Uterus (tissue), 3 donors: ENCODE measurements at regions not wholly inside any gene's neighbourhood (a gene's known extent, or its start where the extent isn't known, plus 50 kb on each side); places are given as distances from the start of the nearest gene placed in this dataset.
"Not testable (repeated sequence)": the region's sequence is repeated elsewhere in the genome, so short reads cannot be mapped to it uniquely, and the experiment has no call there.

ENCODE experiments used
- DNase-seq, 2 donors: peaks; one replicate each; pipeline ENCODE4 v3.0.0-alpha.2; 2019 to 2020
- H3K27ac ChIP-seq, 2 donors: fragments of 200-600 bp; sonication (generic); 1 replicate in 1 of 2; 2 replicates in 1 of 2; pipeline ENCODE4 v1.5.1; 2016 to 2018
- H3K27me3 ChIP-seq, 2 donors: fragments of 200-600 bp; sonication (generic); one replicate each; pipeline ENCODE4 v1.5.1; 2018 to 2019; ENCODE audit warnings: control low read depth in 1 of 2
- H3K36me3 ChIP-seq, 2 donors: fragments of 200-600 bp; sonication (generic); one replicate each; pipeline ENCODE4 v1.5.1; 2019; ENCODE audit warnings: control low read depth in 1 of 2
- H3K4me1 ChIP-seq, 2 donors: fragments of 200-600 bp; sonication (generic); one replicate each; pipeline ENCODE4 v1.5.1; 2018 to 2019; ENCODE audit warnings: control low read depth in 1 of 2
- H3K4me3 ChIP-seq, 2 donors: fragments of 200-600 bp; sonication (generic); 1 replicate in 1 of 2; 2 replicates in 1 of 2; pipeline ENCODE4 v1.5.1; 2018 to 2019; ENCODE audit warnings: mild to moderate bottlenecking in 1 of 2
- H3K9me3 ChIP-seq, 2 donors: fragments of 200-600 bp; sonication (generic); one replicate each; pipeline ENCODE4 v1.5.1; 2019; ENCODE audit warnings: control low read depth in 1 of 2
- CTCF ChIP-seq, 4 experiments: fragments of 200-600 bp in 2 of 4; fragments of 450-650 bp in 2 of 4; sonication (generic) in 2 of 4; IDR thresholded peaks; one replicate each; pipeline ENCODE4 v1.5.1; 2016 to 2019; ENCODE audit warnings: antibody characterized with exemption in 4 of 4, mild to moderate bottlenecking in 2 of 4, moderate library complexity in 1 of 4
- POLR2A ChIP-seq, 2 donors: fragments of 450-650 bp; IDR thresholded peaks; one replicate each; pipeline ENCODE4 v1.6.1; 2016; ENCODE audit warnings: antibody characterized with exemption in 2 of 2, mild to moderate bottlenecking in 1 of 2, moderate library complexity in 1 of 2
- intact Hi-C: fragments of 100-400 bp; cut with DNase I; formaldehyde crosslinking; loops from one replicate; pipeline ENCODE4 v1.15.1; 2023; ENCODE audit warnings: low total_unique reads
- donor health status: DM: yes; HTN: yes; CAD: no.

DNA sequence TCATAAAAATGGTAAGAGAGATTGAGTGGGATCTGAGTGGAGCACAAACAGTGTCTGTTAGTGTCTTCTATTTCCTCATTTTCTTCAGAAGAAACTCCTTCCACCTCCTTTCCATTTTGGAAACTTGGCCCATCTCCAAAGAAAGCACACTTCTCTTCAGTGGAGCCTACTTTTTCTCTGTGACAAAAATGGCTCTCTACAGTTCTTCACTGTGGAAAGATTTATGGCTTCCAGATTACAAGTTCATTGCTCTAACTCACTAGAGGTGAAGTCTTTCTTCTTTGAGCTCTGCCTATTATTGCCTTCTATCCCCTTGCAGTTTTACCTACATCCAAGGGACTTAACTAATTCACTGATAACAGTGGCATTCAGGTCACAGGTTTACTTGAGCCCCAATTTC, 325.8 kb downstream of the ANTXR2 start:
- Histone ChIP-seq H3K36me3 (no peaks in the 10 kb centered on the region), H3K4me3 (no peak overlapping the region), H3K27me3 (no peaks in the 10 kb centered on the region), H3K9me3 (no peaks in the 10 kb centered on the region), H3K27ac (no peak overlapping the region), H3K4me1 (no peaks in the 10 kb centered on the region)
- DNase-seq, result no peak
- intact Hi-C loops, result no loop called here
- no peak for TF ChIP-seq CTCF (IDR thresholded peaks at IDR 0.05)
- TF ChIP-seq POLR2A (IDR thresholded peaks at IDR 0.05), result no peak

GRCh38 chr4:79743014-79743413, 330.0 kb downstream of the ANTXR2 start:
- Histone ChIP-seq H3K27me3 (no peaks in the 10 kb centered on the region), H3K9me3 (no peaks in the 10 kb centered on the region), H3K36me3 (no peaks in the 10 kb centered on the region), H3K4me1 (no peaks in the 10 kb centered on the region), H3K4me3 (no peak overlapping the region), H3K27ac (no peak overlapping the region)
- intact Hi-C loops, result no loop called here
- TF ChIP-seq POLR2A (IDR thresholded peaks at IDR 0.05), result no peak
- no peak for DNase-seq

GRCh38 chr4:79739912-79740311, 331.9 kb upstream of the GK2 start:
- Histone ChIP-seq H3K27ac (no peak overlapping the region), H3K36me3 (no peaks in the 10 kb centered on the region), H3K4me3 (no peak overlapping the region), H3K4me1 (no peaks in the 10 kb centered on the region), H3K9me3 (no peaks in the 10 kb centered on the region), H3K27me3 (no peaks in the 10 kb centered on the region)
- no peak for TF ChIP-seq POLR2A (IDR thresholded peaks at IDR 0.05)
- no peak for TF ChIP-seq CTCF (IDR thresholded peaks at IDR 0.05)
- no peak for DNase-seq
- intact Hi-C loops, result no loop called here

- Histone ChIP-seq H3K4me1 (no peaks in the 10 kb centered on the region), H3K27me3 (no peaks in the 10 kb centered on the region), H3K9me3 (no peaks in the 10 kb centered on the region), H3K36me3 (no peaks in the 10 kb centered on the region), H3K27ac (no peak overlapping the region), H3K4me3 (no peak overlapping the region)
- no peak for DNase-seq
- TF ChIP-seq POLR2A (IDR thresholded peaks at IDR 0.05) (no peak), CTCF (IDR thresholded peaks at IDR 0.05) (no peak)
- intact Hi-C loops, result no loop called here
Measured at GRCh38 chr4:79723507-79723906, 315.5 kb upstream of the GK2 start.

GRCh38 chr4:79700356-79700755, 292.3 kb upstream of the GK2 start:
- H3K36me3 ChIP-seq, result no peaks in the 10 kb centered on the region
- H3K4me3 ChIP-seq, result no peak overlapping the region
- H3K4me1 ChIP-seq, result no peaks in the 10 kb centered on the region
- H3K27me3 ChIP-seq, result no peaks in the 10 kb centered on the region
- DNase-seq, result no peak
- intact Hi-C loops, result no loop called here
- no peak for TF ChIP-seq POLR2A (IDR thresholded peaks at IDR 0.05)
- TF ChIP-seq CTCF (IDR thresholded peaks at IDR 0.05), result no peak
- no peaks in the 10 kb centered on the region for H3K9me3 ChIP-seq
- H3K27ac ChIP-seq, result no peak overlapping the region

- intact Hi-C loops, result no loop called here
- no peaks in the 10 kb centered on the region for H3K36me3 ChIP-seq
- TF ChIP-seq CTCF (IDR thresholded peaks at IDR 0.05) (no peak), POLR2A (IDR thresholded peaks at IDR 0.05) (no peak)
- H3K4me1 ChIP-seq, result no peaks in the 10 kb centered on the region
- H3K4me3 ChIP-seq, result no peak overlapping the region
- no peaks in the 10 kb centered on the region for H3K9me3 ChIP-seq
- H3K27me3 ChIP-seq, result no peaks in the 10 kb centered on the region
- DNase-seq, result no peak
- H3K27ac ChIP-seq, result no peak overlapping the region
Measured at GRCh38 chr4:79697444-79697843, 289.4 kb upstream of the GK2 start.

DNA sequence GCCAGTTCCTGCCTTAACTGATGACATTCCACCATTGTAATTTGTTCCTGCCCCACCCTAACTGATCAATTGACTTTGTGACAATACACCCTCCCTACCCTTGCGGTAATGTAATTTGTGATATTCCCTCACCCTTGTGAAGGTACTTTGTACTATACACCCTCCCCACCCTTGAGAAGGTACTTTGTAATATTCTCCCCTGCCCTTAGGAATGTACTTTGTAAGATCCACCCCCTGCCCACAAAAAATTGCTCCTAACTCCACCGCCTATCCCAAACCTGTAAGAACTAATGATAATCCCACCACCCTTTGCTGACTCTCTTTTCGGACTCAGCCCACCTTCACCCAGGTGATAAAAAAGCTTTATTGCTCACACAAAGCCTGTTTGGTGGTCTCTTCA, 288.5 kb upstream of the GK2 start:
- H3K27ac ChIP-seq, H3K27me3 ChIP-seq, H3K4me3 ChIP-seq, H3K36me3 ChIP-seq, intact Hi-C loops, DNase-seq, H3K9me3 ChIP-seq, H3K4me1 ChIP-seq: not testable (repeated sequence)
